ENCODE measurements at regions not wholly inside any gene's neighbourhood (a gene's known extent, or its start where the extent isn't known, plus 50 kb on each side); places are given as distances from the start of the nearest gene placed in this dataset.

DNA sequence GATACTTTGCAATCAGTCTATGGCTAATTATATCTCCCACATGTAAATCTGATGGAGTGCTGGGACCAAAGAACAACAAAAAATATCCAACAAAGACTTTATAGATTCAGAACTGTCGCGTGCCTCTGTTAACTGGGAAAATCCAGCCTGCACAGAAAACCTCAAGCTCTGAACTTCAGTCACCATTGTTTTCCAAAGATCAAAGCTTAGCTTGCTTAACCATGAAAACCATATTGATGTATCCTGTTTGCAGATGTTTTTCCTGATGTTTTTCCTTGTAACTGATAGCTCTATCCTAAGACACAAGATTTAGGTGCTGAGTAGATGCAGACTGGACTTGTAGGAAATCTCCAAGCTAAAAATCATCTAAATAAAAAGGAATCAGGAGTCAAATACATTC, 163.7 kb downstream of the GXYLT1 start:
- no peak for DNase-seq

DNA sequence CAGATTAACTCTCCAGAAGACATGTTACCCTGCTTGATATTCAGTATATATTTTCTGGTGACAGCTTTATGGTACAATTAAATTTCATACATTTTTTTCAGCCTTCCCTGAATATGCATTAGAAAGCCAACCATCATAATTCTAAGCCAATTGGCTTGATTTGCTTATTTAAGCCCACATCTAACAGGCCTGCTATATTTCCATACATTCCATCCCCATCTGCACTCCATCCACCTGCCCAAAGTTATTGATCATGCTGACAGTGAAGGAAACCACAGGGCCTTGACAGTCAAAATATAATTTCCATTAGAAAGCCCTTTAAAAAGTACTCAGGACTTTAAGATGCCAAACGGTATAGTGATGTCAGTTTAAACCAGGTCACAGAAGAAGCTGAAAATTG, 164.3 kb downstream of the GXYLT1 start:
- no peak for DNase-seq

DNA sequence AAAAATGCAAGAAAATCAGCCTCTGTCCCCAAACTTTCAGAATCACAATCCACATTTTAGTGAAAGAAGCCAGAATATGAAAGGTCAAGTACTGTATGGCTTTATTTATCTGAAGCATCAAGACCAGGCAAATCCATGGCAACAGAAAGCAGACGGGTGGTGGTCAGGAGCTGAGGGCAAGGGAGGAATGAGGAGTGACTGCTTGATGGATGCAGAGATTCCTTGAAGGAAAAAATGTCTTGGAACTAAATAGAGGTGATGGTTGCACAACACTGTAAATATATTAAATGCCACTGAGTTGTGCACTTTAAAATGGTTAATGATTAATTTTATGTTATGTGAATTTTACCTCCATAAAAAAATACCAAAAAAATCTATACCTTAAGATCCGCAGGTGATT, 165.1 kb downstream of the GXYLT1 start:
- DNase-seq, result no peak

DNA sequence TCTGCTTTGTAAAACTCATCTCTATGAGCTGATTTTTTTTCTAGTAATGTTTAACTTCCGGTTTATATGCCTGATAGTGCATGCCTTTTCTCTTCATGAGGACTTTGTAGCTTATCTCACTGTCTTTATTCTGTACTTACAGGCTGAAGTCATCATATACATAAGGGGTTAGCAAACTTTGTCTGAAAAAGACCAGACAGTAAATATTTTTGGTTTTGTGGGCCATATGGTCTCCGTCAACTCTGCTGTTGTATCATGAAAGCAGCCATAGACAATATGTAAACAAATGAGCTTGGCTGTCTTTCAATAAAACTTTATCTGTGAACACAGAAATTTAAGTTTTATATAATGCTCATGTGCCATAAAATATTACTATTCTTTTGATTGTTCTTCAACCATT, 172.1 kb downstream of the GXYLT1 start:
- DNase-seq, result no peak

DNA sequence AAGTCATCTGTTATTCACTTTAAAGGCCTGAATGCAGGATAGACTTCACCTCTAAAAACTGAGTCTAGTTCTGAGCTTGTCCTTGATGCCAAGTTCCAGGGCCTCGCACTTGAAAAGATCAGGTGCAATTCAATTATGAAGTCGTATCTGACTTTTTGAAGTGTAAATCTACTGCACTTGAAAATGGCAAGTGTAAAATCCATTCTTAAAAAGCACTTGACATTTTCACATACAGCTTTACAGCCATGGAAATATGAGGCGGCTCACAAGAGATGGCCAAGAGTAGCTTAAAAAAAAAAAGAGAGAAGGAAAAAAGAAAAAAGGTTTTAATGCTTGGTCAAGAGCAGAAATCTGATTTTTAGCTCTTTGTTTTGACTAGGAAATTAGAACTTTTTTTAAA, 172.5 kb downstream of the GXYLT1 start:
- no peak for DNase-seq

DNA sequence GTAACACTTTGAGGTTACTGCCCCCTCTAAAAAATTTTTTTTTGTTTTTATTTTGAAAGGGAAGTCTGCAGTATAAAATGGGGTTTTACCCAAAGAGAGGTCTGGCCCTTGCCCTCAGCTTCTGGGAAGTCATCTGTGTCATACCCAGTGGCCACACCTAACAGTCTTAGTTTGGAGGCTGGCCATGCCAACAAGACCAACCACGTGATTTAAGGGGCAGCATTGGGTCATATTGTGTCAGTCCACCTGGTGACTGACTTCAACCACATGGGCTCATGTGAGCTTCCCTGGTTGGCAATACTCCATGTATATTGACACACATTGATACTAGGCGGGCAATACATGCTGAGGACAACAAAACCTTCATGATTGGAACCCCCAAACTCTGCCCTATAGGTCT, 173.9 kb downstream of the GXYLT1 start:
- DNase-seq, result no peak

DNA sequence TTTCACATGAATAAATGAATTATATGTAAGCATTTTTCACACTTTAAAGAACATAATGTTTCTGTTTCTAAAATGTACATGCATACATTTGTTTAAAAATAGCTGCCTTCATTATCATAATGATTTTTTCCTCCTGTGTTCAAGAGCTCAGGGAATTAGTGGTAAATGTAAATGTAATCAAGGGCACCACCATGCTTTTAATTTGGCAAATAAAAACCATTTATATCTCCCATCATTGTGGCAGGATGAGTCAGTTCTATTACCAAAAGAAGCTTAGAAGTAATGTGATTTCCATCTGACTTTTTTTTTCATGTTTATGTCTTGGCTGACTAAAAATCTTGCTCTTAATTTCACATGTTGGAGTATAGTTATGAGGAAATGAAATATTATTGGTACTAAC, 176.1 kb downstream of the GXYLT1 start:
- no peak for DNase-seq

DNA sequence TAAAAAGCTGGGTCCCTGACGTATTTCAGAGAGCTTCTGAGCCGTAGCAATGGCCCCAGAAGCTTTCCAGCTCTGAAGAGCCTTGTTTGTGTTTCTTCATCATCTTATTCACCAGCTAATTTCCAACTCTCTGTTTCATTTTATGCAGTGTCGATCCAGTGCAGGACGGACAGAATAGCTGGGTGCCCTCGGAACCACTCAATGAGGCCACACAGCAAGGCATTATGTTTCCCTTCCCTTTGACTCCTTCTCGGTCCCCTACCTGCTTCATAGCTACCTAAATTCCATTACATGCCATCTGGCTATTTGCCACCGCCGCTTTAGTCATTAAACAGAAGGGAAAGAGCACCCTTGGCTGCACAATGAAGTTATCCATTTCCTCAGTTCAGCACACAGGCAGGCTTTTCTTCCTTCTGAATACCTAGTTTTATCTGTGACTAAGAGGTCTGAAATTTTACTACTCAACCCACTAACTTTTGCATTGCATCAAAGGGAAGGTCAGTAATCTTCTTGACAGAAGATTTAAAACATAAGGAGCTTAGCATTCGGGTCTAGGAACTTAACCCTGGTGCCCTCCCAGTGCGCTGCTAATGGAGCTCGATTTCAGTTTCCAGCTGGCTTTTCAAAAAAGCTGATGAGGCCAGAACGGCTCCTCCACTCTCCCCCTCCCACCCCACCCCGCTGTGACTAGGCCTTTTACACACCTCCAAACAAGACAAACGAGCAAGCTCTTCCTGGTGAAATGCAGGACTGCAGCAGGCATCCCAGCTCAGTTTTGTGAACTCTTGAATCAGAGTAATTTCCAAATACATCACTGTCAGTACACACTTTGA, 176.8 kb downstream of the GXYLT1 start:
- DNase-seq, result no peak

DNA sequence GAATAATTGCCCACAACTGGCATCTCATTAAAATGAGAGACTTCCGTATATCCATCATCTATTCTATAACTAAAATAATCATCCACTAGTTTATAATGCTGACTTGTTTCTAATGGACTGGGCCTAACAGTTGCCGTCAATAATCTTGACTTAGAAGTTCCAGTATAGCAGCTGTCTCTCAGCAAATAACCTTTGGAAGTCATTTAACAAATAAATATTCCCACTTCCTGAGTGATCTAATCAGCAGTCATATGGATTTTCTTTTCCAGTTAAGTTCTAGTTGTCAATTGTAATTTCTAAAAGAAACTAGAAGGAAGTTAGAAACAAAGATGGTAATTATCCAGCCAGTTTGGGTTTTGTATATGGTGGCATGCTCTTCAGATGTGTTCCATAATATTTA, 177.8 kb downstream of the GXYLT1 start:
- no peak for DNase-seq

DNA sequence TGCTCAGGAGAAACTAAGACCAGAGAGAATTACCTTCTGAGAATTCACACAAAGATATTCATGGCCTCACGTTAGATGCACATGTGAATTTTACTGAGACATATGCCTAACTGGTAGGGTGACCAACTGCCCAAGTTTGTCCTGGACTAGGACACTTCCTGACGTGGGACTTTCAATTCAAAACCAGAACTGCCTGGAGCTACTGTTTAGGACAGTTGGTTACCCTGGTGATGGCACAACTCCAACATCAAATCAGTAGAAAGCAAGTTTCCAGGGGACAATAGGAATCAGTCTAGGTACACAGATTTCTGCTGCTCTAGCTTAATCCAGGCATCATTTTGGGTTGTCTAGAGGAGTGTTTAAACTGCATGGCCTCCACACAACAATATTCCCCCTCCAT, 178.7 kb downstream of the GXYLT1 start:
- DNase-seq, result no peak

DNA sequence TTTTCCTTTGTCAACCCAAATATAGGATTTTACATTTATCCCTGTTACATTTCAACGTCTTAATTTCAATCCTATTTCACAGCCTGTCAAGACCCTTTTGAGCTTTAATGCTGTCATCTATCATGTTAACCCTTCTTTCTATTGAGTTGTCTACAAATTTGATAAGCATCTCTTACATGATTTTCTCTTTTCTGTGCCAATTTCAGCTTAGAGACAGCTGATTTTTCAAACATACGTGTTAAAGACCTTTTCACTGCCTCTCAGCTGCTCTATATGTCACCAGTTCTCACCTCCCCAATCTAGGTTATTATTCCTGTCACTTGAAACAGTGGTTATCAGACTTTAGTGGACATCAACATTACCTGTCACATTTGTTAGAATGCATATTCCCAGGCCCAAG, 181.3 kb downstream of the GXYLT1 start:
- no peak for DNase-seq

DNA sequence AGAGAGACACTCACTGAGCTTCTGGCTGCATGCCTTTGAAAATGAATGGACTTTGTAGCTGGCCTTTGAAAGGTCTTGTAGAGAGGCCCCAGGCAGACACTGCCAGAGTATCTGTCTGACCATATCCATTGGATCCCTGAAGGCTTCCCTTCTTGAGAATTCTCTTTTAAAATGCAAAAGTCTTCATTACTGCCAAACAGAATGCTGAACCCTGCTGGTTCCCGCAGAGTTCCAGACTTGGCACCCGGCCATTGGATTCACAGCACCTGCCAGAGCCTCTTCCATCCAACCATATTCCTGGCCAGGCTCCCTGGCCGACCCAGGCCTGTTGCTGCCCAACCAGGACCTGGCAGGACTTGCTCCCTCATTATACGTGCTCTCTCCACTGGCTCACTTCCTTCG, 182.5 kb downstream of the GXYLT1 start:
- DNase-seq, result no peak

DNA sequence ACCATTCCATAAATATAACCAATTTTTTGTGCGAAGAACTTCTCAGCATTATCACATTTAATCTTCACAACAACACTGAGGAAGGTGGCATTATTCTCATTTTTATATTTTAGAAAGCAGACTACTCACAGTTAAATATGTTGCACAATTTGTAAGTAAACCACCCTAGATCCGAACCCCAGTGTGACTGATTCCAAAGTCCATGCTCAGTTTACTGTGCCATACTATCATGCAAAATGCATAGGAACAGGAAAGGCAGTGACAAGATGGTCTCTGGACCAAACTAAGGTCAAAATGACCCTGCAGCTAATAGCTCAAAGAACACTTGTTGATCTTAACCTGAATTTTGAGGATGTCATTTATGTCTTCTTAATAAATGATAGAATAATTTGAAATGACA, 185.4 kb downstream of the GXYLT1 start:
- DNase-seq, result no peak

DNA sequence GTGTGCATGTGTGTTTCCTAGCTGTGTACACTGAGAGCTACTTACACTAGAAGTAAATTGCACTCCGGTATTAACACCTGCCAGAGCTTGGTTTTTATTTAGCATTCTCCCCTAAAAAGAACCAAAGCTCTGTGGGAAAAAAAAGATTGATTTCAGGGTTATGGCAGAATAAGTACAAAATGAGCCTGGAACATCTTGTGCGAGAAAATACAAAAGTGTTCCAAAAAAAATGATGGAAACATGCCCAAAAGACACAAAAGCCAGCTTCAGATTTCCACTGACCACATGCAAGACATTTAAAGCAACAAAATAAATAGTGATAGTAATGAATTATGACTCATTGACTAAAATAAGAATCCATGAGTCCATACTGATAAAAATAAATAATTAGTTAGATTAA, 188.3 kb downstream of the GXYLT1 start:
- no peak for DNase-seq

DNA sequence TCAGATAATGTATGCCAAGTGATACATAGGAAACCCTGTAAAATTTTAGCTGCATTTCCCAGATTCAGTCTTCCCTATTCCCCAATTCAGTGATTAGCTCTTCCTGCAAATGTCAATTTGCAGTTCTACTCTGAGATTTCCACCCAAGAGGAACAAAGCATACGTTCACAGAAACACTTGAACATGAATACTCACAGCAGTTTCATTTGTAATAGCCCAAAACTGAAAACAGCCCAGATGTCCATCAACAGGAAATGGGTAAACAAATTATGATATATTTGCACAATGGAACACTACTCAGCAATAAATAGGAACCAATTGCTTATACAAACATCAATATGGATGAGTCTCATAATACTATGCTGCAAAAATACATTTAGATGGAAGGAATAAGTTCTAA, 194.2 kb downstream of the GXYLT1 start:
- no peak for DNase-seq

DNA sequence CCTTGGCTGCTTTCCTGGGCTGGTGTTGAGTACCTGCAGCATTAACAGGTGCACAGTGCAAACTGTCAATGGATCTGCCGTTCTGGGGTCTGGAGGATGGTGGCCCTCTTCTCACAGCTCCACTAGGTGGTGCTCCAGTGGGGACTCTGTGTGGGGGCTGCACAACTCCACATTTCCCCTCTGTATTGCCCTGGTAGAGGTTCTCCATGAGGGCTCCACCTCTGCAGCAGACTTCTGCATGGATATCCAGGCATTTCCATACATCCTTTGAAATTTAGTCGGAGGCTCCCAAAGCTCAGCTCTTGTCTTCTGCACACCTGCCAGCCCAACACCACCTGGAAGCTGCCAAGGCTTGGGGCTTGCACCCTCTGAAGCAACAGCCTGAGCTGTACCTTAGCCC, 198.6 kb downstream of the GXYLT1 start:
- DNase-seq, result no peak

DNA sequence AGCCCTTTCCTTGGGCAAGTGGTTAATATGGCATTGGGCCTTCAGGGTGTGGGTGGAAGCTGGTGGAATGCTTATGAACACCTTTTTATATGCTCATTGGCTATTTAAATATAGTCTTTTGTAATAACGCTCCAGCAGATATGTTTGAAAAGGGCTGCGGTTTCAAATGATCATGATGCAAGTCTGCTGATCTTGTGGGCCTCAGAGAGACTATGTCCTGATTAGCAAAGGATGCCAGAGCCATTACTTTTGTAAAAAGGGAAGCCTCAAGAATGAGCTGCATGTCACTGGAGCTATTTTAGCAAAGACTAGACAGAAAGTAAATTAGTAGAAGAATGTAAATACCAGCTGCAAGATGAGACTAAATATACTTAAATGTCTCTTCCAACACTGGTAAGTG, 200.5 kb downstream of the GXYLT1 start:
- no peak for DNase-seq

DNA sequence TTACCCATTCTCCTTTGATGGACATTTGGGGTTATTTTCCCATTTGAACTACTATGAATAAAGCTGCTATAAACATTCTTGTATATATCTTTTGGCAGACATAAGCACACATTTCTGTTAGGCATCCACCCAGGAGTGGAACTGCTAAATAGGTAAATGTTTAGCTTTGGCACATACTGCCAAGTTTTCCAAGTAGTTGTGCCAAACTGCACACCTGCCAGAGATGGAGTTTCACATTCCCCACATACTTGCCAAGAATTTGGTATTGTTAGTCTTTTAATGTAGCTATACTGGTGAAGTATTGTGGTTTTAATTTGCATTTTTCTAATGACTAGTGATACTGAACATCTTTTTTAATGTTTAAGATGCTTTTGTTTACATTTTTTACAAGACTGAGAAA, 201.0 kb downstream of the GXYLT1 start:
- no peak for DNase-seq

DNA sequence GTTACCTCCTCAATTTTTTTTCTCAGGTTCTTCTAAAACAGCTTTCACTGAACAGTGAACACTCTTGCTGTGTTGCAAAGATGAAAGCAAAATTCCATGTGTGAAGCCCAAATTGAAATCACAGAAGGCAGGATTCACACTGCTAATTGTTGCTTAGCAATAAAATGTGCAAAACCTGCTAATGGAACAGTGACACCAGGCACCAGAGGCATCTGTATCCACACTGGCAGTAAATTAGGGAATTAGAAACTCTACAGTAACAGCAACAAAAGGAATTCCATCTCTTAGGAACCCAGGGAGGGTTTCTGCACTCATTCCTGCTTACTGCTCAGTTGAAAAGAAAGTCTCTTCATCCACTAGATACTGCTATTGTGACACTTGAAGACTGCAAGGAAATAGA, 202.3 kb downstream of the GXYLT1 start:
- DNase-seq, result no peak

DNA sequence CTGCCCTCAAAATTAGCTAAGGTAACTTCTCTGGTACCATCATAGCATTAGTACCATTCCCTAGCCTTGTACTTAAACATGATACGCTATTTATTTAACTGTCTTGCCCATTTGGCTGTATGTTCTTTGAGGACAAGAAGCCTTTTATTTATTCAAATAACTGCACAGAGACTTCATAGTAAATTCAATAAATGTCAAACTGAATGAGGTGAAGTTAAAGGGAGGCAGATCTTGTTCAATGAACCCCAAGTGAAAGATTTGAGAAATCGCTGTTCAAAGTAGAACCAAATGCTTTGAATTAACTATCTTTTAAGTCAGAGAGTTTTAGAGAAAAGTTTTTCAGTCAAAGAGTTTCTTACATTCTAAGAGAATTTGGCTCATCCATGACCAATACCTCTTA, 203.6 kb downstream of the GXYLT1 start:
- DNase-seq, result no peak

DNA sequence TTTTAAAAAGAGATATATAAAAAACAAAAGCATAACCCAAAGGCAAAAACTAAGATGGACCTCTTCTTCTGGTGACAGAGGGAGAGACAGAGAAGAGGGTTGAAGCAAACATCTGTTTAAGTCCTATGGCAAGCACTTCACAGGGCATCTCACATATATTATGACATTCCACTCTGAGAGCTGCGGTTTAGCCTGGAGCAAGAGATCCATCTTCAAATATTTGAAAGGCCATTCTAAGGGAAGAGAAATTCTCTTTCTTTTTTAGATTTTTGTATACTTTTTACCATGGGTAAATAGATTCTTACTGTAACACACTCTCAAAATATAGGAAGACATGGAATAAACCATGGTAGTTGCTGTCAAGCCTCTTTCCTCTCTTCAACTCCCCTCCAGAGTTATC, 204.1 kb downstream of the GXYLT1 start:
- no peak for DNase-seq

DNA sequence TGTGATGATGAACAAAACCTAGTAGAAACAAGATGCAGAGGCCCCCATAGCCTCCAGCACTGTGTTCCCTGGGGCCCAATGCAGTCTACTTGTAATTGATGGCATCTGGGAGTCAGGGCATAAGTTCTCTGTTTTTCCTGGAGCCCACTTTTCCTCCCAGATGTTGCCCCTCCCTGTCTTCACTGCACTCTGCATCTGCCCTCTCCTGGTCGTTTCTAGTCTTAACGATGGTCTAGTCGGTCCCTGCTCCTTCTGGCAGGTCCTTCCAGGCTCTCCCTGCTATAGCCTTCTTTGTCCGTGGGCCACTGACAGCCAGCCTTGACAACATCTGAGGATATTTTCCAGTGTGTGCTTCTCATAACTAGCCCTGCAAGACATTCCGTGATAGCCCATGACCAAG, 208.3 kb downstream of the GXYLT1 start:
- DNase-seq, result no peak

DNA sequence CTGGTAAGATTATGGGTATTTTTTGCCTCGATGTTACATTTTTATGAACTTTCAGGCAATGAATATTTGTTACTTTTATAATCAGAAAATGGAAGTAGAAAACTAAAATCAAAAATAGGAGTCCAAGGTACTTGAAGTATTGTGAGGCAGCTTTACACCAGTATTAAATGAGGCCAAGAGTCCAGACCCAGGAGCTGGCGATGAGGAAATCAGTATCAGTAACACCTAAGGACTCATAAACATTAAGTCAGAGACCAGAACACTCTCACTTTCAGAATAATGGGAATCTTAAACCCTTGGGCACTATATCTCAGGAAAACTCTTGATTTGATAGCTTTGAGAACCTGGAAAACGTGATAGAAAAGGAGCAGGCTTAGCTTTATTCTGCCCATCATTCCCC, 208.8 kb downstream of the GXYLT1 start:
- DNase-seq, result no peak

DNA sequence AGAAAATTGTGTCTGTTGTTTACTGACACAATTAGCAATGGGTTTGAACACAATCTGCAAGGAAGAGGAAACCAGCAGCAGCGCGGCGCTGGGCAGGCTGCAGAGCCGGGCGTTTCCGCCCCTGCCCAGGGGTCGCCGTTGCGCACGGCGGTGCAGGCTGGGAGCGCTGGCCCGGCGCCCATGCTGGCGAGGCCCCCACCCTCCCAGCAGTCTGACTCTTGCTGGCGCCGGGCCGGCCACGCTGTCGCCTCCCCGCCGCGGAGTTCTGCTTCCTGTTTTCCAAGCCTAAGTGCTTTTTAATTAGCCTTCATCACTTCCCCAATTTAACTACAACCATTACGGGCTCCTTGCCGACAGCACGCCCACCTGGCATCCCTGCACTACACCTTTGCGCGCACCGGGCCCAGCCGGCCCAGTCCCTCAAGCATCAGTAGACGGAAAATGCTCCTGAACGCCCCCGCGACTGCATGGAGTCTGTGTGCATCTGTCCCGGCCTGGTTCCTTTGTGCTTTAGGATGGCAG, 212.1 kb downstream of the GXYLT1 start:
- peak; percentile 75 to 81 for DNase-seq

DNA sequence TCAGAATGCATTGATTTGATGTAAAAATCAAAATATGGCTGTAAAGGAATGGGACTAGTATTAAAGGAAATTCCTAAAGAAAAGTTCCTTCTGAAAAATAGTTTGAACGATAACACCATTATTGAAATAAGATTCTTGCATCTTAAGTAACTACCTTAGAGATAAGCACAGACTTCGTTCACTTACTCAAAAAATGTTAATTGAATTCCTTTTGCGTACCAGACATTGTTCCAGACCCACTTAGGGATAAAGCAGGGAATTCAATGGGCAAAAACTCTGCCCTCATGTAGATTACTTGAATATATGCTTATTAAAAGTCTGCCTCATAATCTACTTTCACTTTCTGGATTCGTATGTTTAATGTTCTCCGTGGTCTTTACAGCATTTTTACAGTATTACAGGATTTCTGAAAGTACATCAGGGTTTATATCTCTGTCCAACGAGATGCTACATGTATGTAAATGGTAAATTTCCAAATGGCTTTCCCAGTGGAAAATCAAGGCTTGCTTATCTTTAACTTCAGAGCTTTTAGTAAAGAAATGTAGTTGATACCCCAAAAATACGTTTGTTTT, 213.7 kb downstream of the GXYLT1 start:
- no peak for DNase-seq
